CD4-positive, alpha-beta T cell treated with Interleukin-4 for 4 hours (primary cell): ENCODE measurements at regions not wholly inside any gene's neighbourhood (a gene's known extent, or its start where the extent isn't known, plus 50 kb on each side); places are given as distances from the start of the nearest gene placed in this dataset.

Experiments
- DNase-seq: peaks from one replicate; pipeline ENCODE4 v3.0.0-alpha.2; 2020

GRCh38 chr10:129396021-129396722 is 70.9 kb upstream of the MGMT start:
- no peak for DNase-seq

- DNase-seq = no peak
These were observed 69.7 kb upstream of the MGMT start for GRCh38 chr10:129397198-129397974.

GRCh38 chr10:129398711-129399141 is 68.3 kb upstream of the MGMT start:
- no peak for DNase-seq

GRCh38 chr10:129400426-129400825 is 66.6 kb upstream of the MGMT start:
- DNase-seq = no peak

GRCh38 chr10:129402459-129402858 is 64.6 kb upstream of the MGMT start:
- DNase-seq = no peak

GRCh38 chr10:129404091-129404490 is 63.0 kb upstream of the MGMT start:
- DNase-seq = no peak

GRCh38 chr10:129405389-129405788 is 61.7 kb upstream of the MGMT start:
- no peak for DNase-seq

GRCh38 chr10:129410688-129411392 is 56.2 kb upstream of the MGMT start:
- no peak for DNase-seq

GRCh38 chr10:129411393-129411705 is 55.7 kb upstream of the MGMT start:
- DNase-seq = no peak

- DNase-seq = no peak
These were observed 55.3 kb upstream of the MGMT start for GRCh38 chr10:129411772-129412171.

GRCh38 chr10:129413024-129413423 is 54.0 kb upstream of the MGMT start:
- no peak for DNase-seq

GRCh38 chr10:129415215-129416140 is 51.6 kb upstream of the MGMT start:
- DNase-seq = no peak

- no peak for DNase-seq
These were observed 50.9 kb upstream of the MGMT start for GRCh38 chr10:129416155-129416554.

- DNase-seq = no peak
These were observed 49.9 kb upstream of the MGMT start for GRCh38 chr10:129416956-129417765.
